SJCRH30 (cell line): ENCODE measurements at regions not wholly inside any gene's neighbourhood (a gene's known extent, or its start where the extent isn't known, plus 50 kb on each side); places are given as distances from the start of the nearest gene placed in this dataset.
A peak's percentile ranks its signal among the peaks of the same experiment; 100 is the strongest.
"Not testable (repeated sequence)": the region's sequence is repeated elsewhere in the genome, so short reads cannot be mapped to it uniquely, and the experiment has no call there.

Experiments used
- DNase-seq, 2 experiments: peaks; one replicate each; pipeline ENCODE4 v3.0.0-alpha.2; 2015 to 2020
- H3K27ac ChIP-seq: fragments of 250-450 bp; sonication (Bioruptor Pico); 2 replicates; pipeline ENCODE4 v1.5.1; 2020; ENCODE audit warnings: mild to moderate bottlenecking, moderate library complexity
- H3K27me3 ChIP-seq: fragments of 250-450 bp; sonication (Bioruptor Pico); 2 replicates; pipeline ENCODE4 v1.5.1; 2020; ENCODE audit warnings: mild to moderate bottlenecking, moderate library complexity
- H3K36me3 ChIP-seq: fragments of 250-450 bp; sonication (Bioruptor Pico); 2 replicates; pipeline ENCODE4 v1.5.1; 2020; ENCODE audit warnings: mild to moderate bottlenecking, moderate library complexity
- H3K4me1 ChIP-seq: fragments of 250-450 bp; sonication (Bioruptor Pico); 2 replicates; pipeline ENCODE4 v1.5.1; 2020; ENCODE audit warnings: mild to moderate bottlenecking, moderate library complexity
- H3K4me3 ChIP-seq: fragments of 250-450 bp; sonication (Bioruptor Pico); 2 replicates; pipeline ENCODE4 v1.5.1; 2020; ENCODE audit warnings: mild to moderate bottlenecking, moderate library complexity
- H3K9me3 ChIP-seq: fragments of 250-450 bp; sonication (Bioruptor Pico); replicated peaks from 2 replicates; pipeline ENCODE4 v1.5.1; 2020; ENCODE audit warnings: mild to moderate bottlenecking, moderate library complexity

GRCh38 chr3:104275199-104275598 is 1091.5 kb upstream of the ALCAM start:
- H3K4me1 ChIP-seq = no peaks in the 10 kb centered on the region
- H3K27ac ChIP-seq = no peak overlapping the region
- DNase-seq = no peak
- no peaks in the 10 kb centered on the region for H3K27me3 ChIP-seq
- no peak overlapping the region for H3K4me3 ChIP-seq
- H3K9me3 ChIP-seq = no peaks in the 10 kb centered on the region; the same call in 1 of the 2 replicates
- no peaks in the 10 kb centered on the region for H3K36me3 ChIP-seq

DNA sequence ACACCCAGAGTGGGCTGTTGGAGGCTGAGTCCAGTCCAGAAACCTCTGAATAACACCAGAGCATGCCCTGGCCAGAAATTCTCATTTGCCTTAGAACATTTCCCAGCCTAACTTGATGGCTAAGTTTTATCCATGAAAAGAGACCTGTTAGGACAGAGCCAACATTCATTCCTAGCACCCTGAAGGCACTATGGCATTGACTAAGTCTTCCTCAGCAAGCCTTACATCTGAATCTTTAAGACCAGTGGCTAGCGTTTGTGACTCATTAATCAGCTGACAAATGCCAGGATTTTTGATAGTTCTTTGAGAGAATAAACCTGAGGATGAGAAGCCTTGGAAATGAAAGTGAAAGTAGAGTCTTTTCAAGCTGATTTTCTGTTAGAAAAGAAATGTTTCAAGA is 1087.1 kb upstream of the ALCAM start:
- no peaks in the 10 kb centered on the region; the same call in 1 of the 2 replicates for H3K9me3 ChIP-seq
- no peaks in the 10 kb centered on the region for H3K27me3 ChIP-seq
- H3K4me1 ChIP-seq = no peaks in the 10 kb centered on the region
- no peaks in the 10 kb centered on the region for H3K36me3 ChIP-seq
- DNase-seq = no peak
- no peak overlapping the region for H3K4me3 ChIP-seq
- H3K27ac ChIP-seq = no peak overlapping the region

DNA sequence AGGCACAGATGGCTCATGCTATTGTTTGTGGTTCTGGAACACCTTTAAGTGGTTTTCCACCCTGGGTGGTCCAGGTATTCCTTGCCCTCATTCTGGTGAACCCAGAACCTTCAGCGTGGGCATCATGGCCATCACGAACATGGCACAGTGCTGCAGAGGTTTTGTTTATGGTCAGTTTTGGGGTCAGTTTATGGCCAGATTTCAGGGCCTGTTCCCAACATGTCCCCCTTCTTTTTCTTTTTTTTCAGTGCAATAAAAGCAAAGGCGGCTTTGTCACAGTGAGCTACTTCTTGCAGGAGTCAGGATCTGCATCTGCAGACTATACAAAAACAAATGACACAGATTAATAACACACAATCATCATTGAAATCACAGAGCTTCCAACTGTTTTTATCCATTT is 1085.0 kb upstream of the ALCAM start:
- DNase-seq = no peak
- H3K4me3 ChIP-seq = no peak overlapping the region
- H3K9me3 ChIP-seq = no peaks in the 10 kb centered on the region
- no peaks in the 10 kb centered on the region for H3K36me3 ChIP-seq
- H3K4me1 ChIP-seq = no peaks in the 10 kb centered on the region
- H3K27me3 ChIP-seq = no peaks in the 10 kb centered on the region
- no peak overlapping the region for H3K27ac ChIP-seq

- DNase-seq = no peak
- H3K36me3 ChIP-seq = no peaks in the 10 kb centered on the region
- no peaks in the 10 kb centered on the region for H3K9me3 ChIP-seq
- no peaks in the 10 kb centered on the region for H3K27me3 ChIP-seq
- no peak overlapping the region for H3K4me3 ChIP-seq
- H3K27ac ChIP-seq = no peak overlapping the region
- H3K4me1 ChIP-seq = no peaks in the 10 kb centered on the region
Observed at GRCh38 chr3:104286645-104287044, 1080.1 kb upstream of the ALCAM start.

DNA sequence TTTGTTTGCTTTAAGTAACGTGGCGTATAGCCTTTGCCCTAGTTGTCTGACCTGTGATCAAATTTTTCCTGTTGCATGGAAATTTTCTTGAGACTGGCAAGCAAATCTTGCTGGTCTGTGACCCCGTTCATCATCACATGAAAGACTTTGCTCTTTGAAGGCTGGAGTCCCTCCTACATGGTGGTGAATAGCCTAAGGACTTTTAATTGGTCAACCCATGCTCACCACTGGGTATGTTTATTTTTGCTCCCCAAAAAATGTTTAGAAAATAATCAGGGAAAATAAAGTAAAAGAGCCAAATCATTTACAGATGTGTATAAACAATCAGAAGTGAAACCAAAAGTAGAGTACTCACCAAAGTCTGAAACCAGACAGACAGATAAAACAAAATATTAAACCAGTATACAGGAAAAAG is 1075.3 kb upstream of the ALCAM start:
- no peak for DNase-seq
- no peak overlapping the region for H3K27ac ChIP-seq

GRCh38 chr3:104291878-104292277 is 1074.8 kb upstream of the ALCAM start:
- DNase-seq = no peak
- H3K4me1 ChIP-seq = no peaks in the 10 kb centered on the region
- no peaks in the 10 kb centered on the region for H3K27me3 ChIP-seq
- no peaks in the 10 kb centered on the region for H3K36me3 ChIP-seq
- no peak overlapping the region for H3K27ac ChIP-seq
- no peaks in the 10 kb centered on the region for H3K9me3 ChIP-seq
- no peak overlapping the region for H3K4me3 ChIP-seq

More for the DNA sequence above, 1075.3 kb upstream of the ALCAM start:
- H3K4me3 ChIP-seq = no peak overlapping the region
- H3K9me3 ChIP-seq = no peaks in the 10 kb centered on the region
- H3K4me1 ChIP-seq = no peaks in the 10 kb centered on the region
- H3K27me3 ChIP-seq = no peaks in the 10 kb centered on the region
- H3K36me3 ChIP-seq = no peaks in the 10 kb centered on the region

GRCh38 chr3:104297617-104298016 is 1069.1 kb upstream of the ALCAM start:
- Histone ChIP-seq H3K9me3 (no peaks in the 10 kb centered on the region), H3K4me1 (no peaks in the 10 kb centered on the region), H3K4me3 (no peak overlapping the region), H3K27ac (no peak overlapping the region), H3K27me3 (no peaks in the 10 kb centered on the region), H3K36me3 (no peaks in the 10 kb centered on the region)
- no peak for DNase-seq

DNA sequence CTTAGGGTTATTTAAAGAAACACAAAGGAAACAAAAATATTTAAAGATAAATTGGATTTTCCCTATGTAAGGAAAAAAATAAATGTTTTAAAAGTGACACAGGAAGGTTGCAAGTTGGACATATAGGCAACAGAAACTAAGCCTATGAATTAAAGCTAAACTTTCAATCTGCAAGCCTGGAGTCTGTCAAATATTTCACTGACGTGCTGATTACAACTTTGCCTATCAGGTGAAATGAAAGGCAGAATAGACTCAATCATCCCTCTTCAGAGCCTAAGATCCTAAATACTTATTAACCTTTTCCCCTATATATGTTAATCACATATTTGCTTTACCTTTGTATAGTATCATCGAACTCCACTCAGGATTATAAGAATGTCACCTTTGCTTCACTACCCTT is 1068.0 kb upstream of the ALCAM start:
- no peaks in the 10 kb centered on the region for H3K36me3 ChIP-seq

GRCh38 chr3:104316118-104316517 is 1050.6 kb upstream of the ALCAM start:
- no peaks in the 10 kb centered on the region for H3K4me1 ChIP-seq
- no peaks in the 10 kb centered on the region for H3K9me3 ChIP-seq
- H3K27me3 ChIP-seq = no peaks in the 10 kb centered on the region
- DNase-seq = no peak
- H3K36me3 ChIP-seq = no peaks in the 10 kb centered on the region
- H3K27ac ChIP-seq = no peak overlapping the region
- H3K4me3 ChIP-seq = no peak overlapping the region

More for the DNA sequence above, 1068.0 kb upstream of the ALCAM start:
- Histone ChIP-seq H3K4me1 (no peaks in the 10 kb centered on the region), H3K27me3 (no peaks in the 10 kb centered on the region), H3K27ac (no peak overlapping the region), H3K4me3 (no peak overlapping the region), H3K9me3 (no peaks in the 10 kb centered on the region)
- DNase-seq = no peak

DNA sequence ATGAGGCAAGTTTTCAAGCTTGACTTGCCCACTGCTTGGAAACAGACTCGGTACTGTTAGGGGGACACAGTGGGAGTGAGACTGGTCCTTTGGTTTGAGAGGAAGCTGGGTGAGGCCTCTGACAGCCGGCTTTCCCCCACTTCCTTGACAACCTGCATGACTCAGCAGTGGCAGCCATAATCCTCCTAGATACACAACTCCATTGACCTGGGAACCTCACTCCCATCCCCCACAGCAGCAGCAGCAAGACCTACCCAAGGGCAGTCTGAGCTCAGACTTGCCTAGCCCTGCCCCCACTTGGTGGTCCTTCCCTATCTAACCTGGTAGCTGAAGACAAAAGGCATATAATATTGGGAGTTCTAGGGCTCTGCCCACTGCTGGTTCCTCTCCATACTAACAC is 1043.5 kb upstream of the ALCAM start:
- H3K4me1 ChIP-seq = no peaks in the 10 kb centered on the region
- no peak overlapping the region for H3K4me3 ChIP-seq
- H3K9me3 ChIP-seq = no peaks in the 10 kb centered on the region
- no peaks in the 10 kb centered on the region for H3K36me3 ChIP-seq
- peak in 1 of 2 experiments; percentile 5 for DNase-seq
- no peaks in the 10 kb centered on the region for H3K27me3 ChIP-seq
- H3K27ac ChIP-seq = no peak overlapping the region

DNA sequence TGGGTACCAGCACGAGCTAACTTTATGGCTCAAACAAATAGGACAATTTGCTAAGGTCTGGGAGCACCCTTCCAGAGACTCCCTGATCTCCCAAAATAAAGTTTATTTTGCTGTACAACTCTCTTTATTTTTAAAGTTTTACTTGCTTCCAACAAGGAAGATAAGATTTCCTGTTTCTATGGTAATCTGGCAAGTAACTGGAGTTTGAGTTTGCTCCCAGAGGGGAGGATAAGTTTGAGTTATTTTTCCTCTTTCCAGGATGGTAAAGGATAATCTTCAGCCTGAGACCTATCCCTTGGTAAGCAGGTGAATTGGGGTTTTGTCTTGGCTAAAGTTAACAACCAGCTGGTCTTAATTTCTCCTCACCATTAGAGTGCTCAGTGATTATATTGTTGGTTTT is 1019.4 kb upstream of the ALCAM start:
- Histone ChIP-seq H3K27me3 (no peaks in the 10 kb centered on the region), H3K36me3 (no peaks in the 10 kb centered on the region), H3K4me3 (no peak overlapping the region), H3K4me1 (no peaks in the 10 kb centered on the region), H3K9me3 (no peaks in the 10 kb centered on the region), H3K27ac (no peak overlapping the region)
- no peak for DNase-seq

- H3K9me3 ChIP-seq = no peaks in the 10 kb centered on the region
- no peak overlapping the region for H3K4me3 ChIP-seq
- H3K4me1 ChIP-seq = no peaks in the 10 kb centered on the region
- H3K36me3 ChIP-seq = no peaks in the 10 kb centered on the region
- no peak overlapping the region for H3K27ac ChIP-seq
- DNase-seq = no peak
- H3K27me3 ChIP-seq = no peaks in the 10 kb centered on the region
Observed at GRCh38 chr3:104349836-104350235, 1016.9 kb upstream of the ALCAM start.

DNA sequence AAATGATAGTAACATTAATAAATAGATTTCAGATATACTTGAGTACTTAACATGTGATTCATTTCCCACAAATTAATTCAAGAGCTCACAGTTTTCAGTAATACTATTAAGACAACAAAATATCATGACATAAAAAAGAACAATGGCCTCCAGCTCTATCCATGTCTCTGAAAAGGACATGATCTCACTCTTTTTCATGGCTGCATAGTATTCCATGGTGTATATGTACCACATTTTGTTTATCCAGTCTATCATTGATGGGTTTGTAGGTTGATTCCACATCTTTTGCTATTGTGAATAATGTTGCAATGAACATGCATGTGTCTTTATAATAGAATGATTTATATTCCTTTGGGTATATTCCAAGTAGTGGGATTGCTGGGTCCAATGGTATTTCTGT is 1012.8 kb upstream of the ALCAM start:
- Histone ChIP-seq H3K9me3 (no peaks in the 10 kb centered on the region), H3K4me3 (no peak overlapping the region), H3K27ac (no peak overlapping the region), H3K27me3 (no peaks in the 10 kb centered on the region), H3K36me3 (no peaks in the 10 kb centered on the region), H3K4me1 (no peaks in the 10 kb centered on the region)
- DNase-seq = no peak

- Histone ChIP-seq H3K4me1 (no peaks in the 10 kb centered on the region), H3K27ac (no peak overlapping the region), H3K36me3 (no peaks in the 10 kb centered on the region), H3K27me3 (no peaks in the 10 kb centered on the region), H3K4me3 (no peak overlapping the region), H3K9me3 (no peaks in the 10 kb centered on the region)
- DNase-seq = no peak
Observed at GRCh38 chr3:104359546-104359945, 1007.2 kb upstream of the ALCAM start.

DNA sequence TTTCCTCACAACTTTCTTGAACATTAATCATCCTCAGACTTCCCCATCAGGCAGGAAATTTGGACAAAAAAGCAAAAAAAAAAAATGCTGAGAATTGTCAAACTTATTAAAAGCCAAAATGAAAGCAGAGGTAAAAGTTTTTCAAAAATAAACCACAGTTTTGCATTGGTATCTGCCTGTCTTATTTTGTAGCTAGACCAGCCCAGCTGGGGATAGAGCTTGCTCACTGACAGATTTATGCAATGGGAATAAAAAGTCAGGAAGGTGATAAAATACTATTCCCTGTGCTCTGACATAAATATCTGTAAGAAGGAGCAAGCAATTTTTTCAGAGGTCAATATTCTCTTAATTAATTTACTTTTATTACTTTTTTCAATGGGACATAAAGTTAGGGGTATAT is 1006.7 kb upstream of the ALCAM start:
- no peak for DNase-seq
- no peak overlapping the region for H3K4me3 ChIP-seq
- H3K4me1 ChIP-seq = no peaks in the 10 kb centered on the region
- no peaks in the 10 kb centered on the region for H3K36me3 ChIP-seq
- H3K27ac ChIP-seq = no peak overlapping the region
- no peaks in the 10 kb centered on the region for H3K9me3 ChIP-seq
- H3K27me3 ChIP-seq = no peaks in the 10 kb centered on the region

GRCh38 chr3:104361748-104362147 is 1005.0 kb upstream of the ALCAM start:
- not testable (repeated sequence) for H3K9me3 ChIP-seq, H3K27ac ChIP-seq, H3K4me1 ChIP-seq, H3K36me3 ChIP-seq, H3K27me3 ChIP-seq, DNase-seq, H3K4me3 ChIP-seq

DNA sequence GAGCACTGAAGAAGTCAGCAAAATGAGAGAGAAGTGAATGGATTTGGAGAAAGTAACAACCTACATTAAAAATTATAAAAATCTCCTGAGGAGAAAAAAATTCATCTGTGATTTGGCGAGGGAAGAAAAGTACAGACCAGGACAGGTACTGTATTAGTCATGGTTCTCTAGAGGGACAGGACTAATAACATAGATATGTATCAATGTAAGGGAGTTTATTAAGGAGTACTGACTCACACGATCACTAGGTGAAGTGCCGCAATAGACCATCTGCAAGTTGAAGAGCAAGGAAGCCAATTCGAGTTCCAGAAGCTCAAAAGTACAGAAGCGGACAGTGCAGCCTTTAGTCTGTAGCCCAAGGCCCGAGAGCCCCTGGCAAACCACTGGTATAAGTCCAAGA is 1004.4 kb upstream of the ALCAM start:
- Histone ChIP-seq H3K4me3 (no peak overlapping the region), H3K4me1 (no peaks in the 10 kb centered on the region), H3K36me3 (no peaks in the 10 kb centered on the region), H3K27ac (no peak overlapping the region), H3K27me3 (no peaks in the 10 kb centered on the region), H3K9me3 (no peaks in the 10 kb centered on the region)
- no peak for DNase-seq
